GM12878 (cell line): ENCODE measurements at regions not wholly inside any gene's neighbourhood (a gene's known extent, or its start where the extent isn't known, plus 50 kb on each side); places are given as distances from the start of the nearest gene placed in this dataset.

Experiments
- ATAC-seq: fragments of 200-7000 bp; cut with Tn5 transposase; 3 replicates; pipeline ENCODE4 v1.9.1; 2020; ENCODE audit warnings: mild to moderate bottlenecking, moderate library complexity
- BruUV-seq: library from RNA; stranded (reverse); fragments of 400-500 nt; replicated peaks from 2 replicates; lab custom pipeline; 2021; lab: Mats Ljungman, UMichigan
- CTCF ChIA-PET: fragments of 300-600 bp; sonication (Branson Sonifier 250); formaldehyde crosslinking; extraction: SDS; loops from one replicate; lab custom pipeline; 2021; ENCODE audit warnings: inconsistent platforms; lab: Yijun Ruan, JAX
- POLR2A ChIA-PET: fragments of 350-600 bp; formaldehyde crosslinking; extraction: SDS; loops from one replicate; lab custom pipeline; 2021; ENCODE audit warnings: inconsistent platforms; lab: Charles Lee
- RAD21 ChIA-PET: fragments of 300-600 bp; sonication (Branson Sonifier 250); formaldehyde crosslinking; loops from one replicate; lab custom pipeline; 2023; ENCODE audit warnings: antibody characterized with exemption; ENCODE audit not compliant: unreplicated experiment; lab: Charles Lee
- SMC1A ChIA-PET: fragments of 300-600 bp; sonication (Branson Sonifier 250); formaldehyde crosslinking; loops from one replicate; lab custom pipeline; 2023; ENCODE audit not compliant: unreplicated experiment, uncharacterized antibody; lab: Charles Lee
- DNase-seq: peaks from one replicate; pipeline ENCODE4 v3.0.0-alpha.2; 2011; ENCODE audit warnings: low read depth, low spot score
- FAIRE-seq: peaks from 3 replicates; lab custom pipeline; 2011; peaks lifted over from hg19 to GRCh38; lab: Jason Lieb, UNC
- H2AFZ ChIP-seq: 2 replicates; pipeline ENCODE4 v1.6.0; 2011; ENCODE audit warnings: low read depth, low read length, control low read depth; ENCODE audit not compliant: control insufficient read depth
- H3K27ac ChIP-seq: 2 replicates; pipeline ENCODE4 v1.5.1; 2011; ENCODE audit warnings: control low read depth; ENCODE audit not compliant: control insufficient read depth, insufficient read depth
- H3K27me3 ChIP-seq, 2 experiments: replicated peaks in 1 of 2; 2 replicates each; pipeline versions ENCODE4 v1.6.0 to v1.6.1; 2011; ENCODE audit warnings: low read length in 1 of 2; ENCODE audit not compliant: control insufficient read depth in 2 of 2, insufficient read depth in 2 of 2
- H3K36me3 ChIP-seq, 2 experiments: 2 replicates each; pipeline ENCODE4 v1.5.1; 2011; ENCODE audit warnings: low read length in 1 of 2; ENCODE audit not compliant: control insufficient read depth in 2 of 2, insufficient read depth in 2 of 2
- H3K4me1 ChIP-seq: 2 replicates; pipeline ENCODE4 v1.6.1; 2011; ENCODE audit warnings: mild to moderate bottlenecking, low read length, moderate library complexity, mixed read lengths; ENCODE audit not compliant: control insufficient read depth, insufficient read depth
- H3K4me2 ChIP-seq: 2 replicates; pipeline ENCODE4 v1.6.0; 2011; ENCODE audit warnings: control low read depth; ENCODE audit not compliant: control insufficient read depth, insufficient read depth
- H3K4me3 ChIP-seq: fragments of 200-600 bp; sonication (generic); 2 replicates; pipeline ENCODE4 v1.5.1; 2016
- H3K79me2 ChIP-seq: 2 replicates; pipeline ENCODE4 v1.6.0; 2011; ENCODE audit warnings: low read length; ENCODE audit not compliant: control insufficient read depth, insufficient read depth
- H3K9ac ChIP-seq: 2 replicates; pipeline ENCODE4 v1.8.0; 2011; ENCODE audit warnings: low read length, control low read depth, mixed read lengths; ENCODE audit not compliant: control insufficient read depth, insufficient read depth
- H3K9me3 ChIP-seq: replicated peaks from 3 replicates; pipeline ENCODE4 v1.5.1; 2011; ENCODE audit warnings: mild to moderate bottlenecking, low read length; ENCODE audit not compliant: control insufficient read depth, insufficient read depth
- H4K20me1 ChIP-seq: 2 replicates; pipeline ENCODE4 v1.6.0; 2011; ENCODE audit not compliant: control insufficient read depth, insufficient read depth
- ELK1 ChIP-seq: IDR thresholded peaks from 2 replicates; pipeline ENCODE4 v1.6.1; 2012; ENCODE audit warnings: low read depth, low read length, improper control_type of control experiment
- ETV6 ChIP-seq, 2 experiments: fragments of 450-650 bp in 1 of 2; IDR thresholded peaks in 1 of 2; conservative IDR thresholded peaks in 1 of 2; 2 replicates each; pipeline ENCODE4 v1.6.1; 2014; ENCODE audit warnings: antibody characterized with exemption in 1 of 2, borderline replicate concordance in 1 of 2, low read depth in 1 of 2, mild to moderate bottlenecking in 1 of 2, moderate library complexity in 1 of 2
- GATAD2B ChIP-seq: fragments of 450-650 bp; conservative IDR thresholded peaks from 2 replicates; pipeline ENCODE4 v1.6.1; 2017; ENCODE audit warnings: low read depth, mild to moderate bottlenecking, moderate library complexity
- HDAC6 ChIP-seq: fragments of 200-600 bp; sonication (generic); IDR thresholded peaks from one replicate; pipeline ENCODE4 v1.8.0; 2017; ENCODE audit warnings: antibody characterized with exemption; ENCODE audit not compliant: unreplicated experiment
- MEF2A ChIP-seq: IDR thresholded peaks from 2 replicates; pipeline ENCODE4 v1.6.1; 2011; ENCODE audit warnings: low read depth, mild to moderate bottlenecking, low read length, moderate library complexity; ENCODE audit not compliant: insufficient read depth
- NFYB ChIP-seq: IDR thresholded peaks from 2 replicates; pipeline ENCODE4 v1.6.1; 2011; ENCODE audit warnings: low read depth, mild to moderate bottlenecking, low read length, improper control_type of control experiment, moderate library complexity; ENCODE audit not compliant: insufficient read depth
- PRDM15 ChIP-seq: fragments of 450-650 bp; formaldehyde crosslinking; IDR thresholded peaks from 2 replicates; pipeline ENCODE4 v1.4.0; 2020; ENCODE audit warnings: mild to moderate bottlenecking, moderate library complexity
- RELB ChIP-seq: fragments of 450-650 bp; IDR thresholded peaks from 2 replicates; pipeline ENCODE4 v1.6.1; 2017; ENCODE audit warnings: low read depth, mild to moderate bottlenecking, moderate library complexity
- RUNX3 ChIP-seq: IDR thresholded peaks from 2 replicates; pipeline ENCODE4 v1.6.1; 2012; ENCODE audit warnings: low read length, inconsistent platforms
- SIX5 ChIP-seq: IDR thresholded peaks from 2 replicates; pipeline ENCODE4 v1.6.1; 2011; ENCODE audit warnings: mild to moderate bottlenecking, low read depth, low read length, moderate library complexity; ENCODE audit not compliant: severe bottlenecking
- SKIL ChIP-seq: fragments of 450-650 bp; IDR thresholded peaks from 2 replicates; pipeline ENCODE4 v1.6.1; 2017; ENCODE audit warnings: mild to moderate bottlenecking, low read depth, inconsistent platforms; ENCODE audit not compliant: poor library complexity, severe bottlenecking
- SPI1 ChIP-seq: IDR thresholded peaks from 2 replicates; pipeline ENCODE4 v1.6.1; 2011; ENCODE audit warnings: low read depth, mild to moderate bottlenecking, low read length, moderate library complexity, borderline replicate concordance; ENCODE audit not compliant: insufficient read depth
- WRNIP1 ChIP-seq: IDR thresholded peaks from 2 replicates; pipeline ENCODE4 v1.6.1; 2011; ENCODE audit warnings: low read depth, low read length, improper control_type of control experiment, borderline replicate concordance
- WGBS: methylation state at CpG from one replicate; pipeline ENCODE4 v1.1.6; 2016; ENCODE audit warnings: low lambda C conversion rate; ENCODE audit not compliant: insufficient replicate concordance, insufficient coverage; ENCODE audit errors: missing lambda C conversion rate; 5-methylcytosine and 5-hydroxymethylcytosine counted together
- in situ Hi-C: fragments of 300-500 bp; cut with MboI; formaldehyde crosslinking; loops from 9 replicates; pipeline ENCODE4 v1.14.3; 2018; ENCODE audit warnings: mixed read lengths
- intact Hi-C: fragments of 100-400 bp; cut with micrococcal nuclease; formaldehyde crosslinking; loops from one replicate; pipeline ENCODE4 v1.14.2; 2022; ENCODE audit not compliant: unreplicated experiment

- TF ChIP-seq NFYB (no peak), RUNX3 (no peak), HDAC6 (no peak), ETV6 (conservative IDR thresholded peaks at IDR 0.05 in 1 of 2, IDR thresholded peaks at IDR 0.05 in 1 of 2; ENCODE audit: borderline replicate concordance in 1 of 2, low read depth in 1 of 2) (no peak), SIX5 (no peak)
These were observed 121.5 kb upstream of the B3GAT1 start (continued) for GRCh38 chr11:134533511-134533910.

- CTCF ChIA-PET: no interaction called here
- no peak for TF ChIP-seq PRDM15 (CRISPR knock-in tag)
- no peak for TF ChIP-seq SPI1
- TF ChIP-seq GATAD2B: no peak
- TF ChIP-seq ELK1: no peak
- TF ChIP-seq RELB: no peak
- no peak for TF ChIP-seq SKIL
- no peak for TF ChIP-seq MEF2A
- no peak for TF ChIP-seq WRNIP1
These were observed 120.9 kb upstream of the B3GAT1 start for GRCh38 chr11:134532921-134533421.

More at GRCh38 chr11:134532921-134533421, 120.9 kb upstream of the B3GAT1 start:
- H3K4me1 ChIP-seq: no peaks in the 10 kb centered on the region
- intact Hi-C loops (no loop called here), in situ Hi-C loops (no loop called here)
- H3K9me3 ChIP-seq: no peaks in the 10 kb centered on the region
- no peak overlapping the region for H2AFZ ChIP-seq
- no peaks in the 10 kb centered on the region for H3K79me2 ChIP-seq
- ChIA-PET SMC1A (no interaction called here), RAD21 (no interaction called here), POLR2A (no interaction called here)
- H3K36me3 ChIP-seq: no peaks in the 10 kb centered on the region
- ATAC-seq (no peak), DNase-seq (no peak), FAIRE-seq (no peak)
- WGBS: 54% methylated on average over 13 of the region's 13 CpGs
- H4K20me1 ChIP-seq: no peaks in the 10 kb centered on the region
- H3K4me3 ChIP-seq: no peak overlapping the region
- no TSS peak for BruUV-seq
- no peak overlapping the region for H3K4me2 ChIP-seq
- H3K27me3 ChIP-seq: peaks cover 0 to 4% of the 10 kb centered on the region in 2 experiments; a peak in 2 of 4 replicates
- H3K9ac ChIP-seq: no peak overlapping the region
- no peak overlapping the region for H3K27ac ChIP-seq
